ENCODE measurements at regions not wholly inside any gene's neighbourhood (a gene's known extent, or its start where the extent isn't known, plus 50 kb on each side); places are given as distances from the start of the nearest gene placed in this dataset.

- no peaks in the 10 kb centered on the region for H3K36me3 ChIP-seq (ENCODE audit: low read depth)
- no peaks in the 10 kb centered on the region for H3K4me1 ChIP-seq (ENCODE audit: insufficient read depth)
- no peaks in the 10 kb centered on the region for H3K27me3 ChIP-seq (replicated peaks; ENCODE audit: insufficient read depth)
- H3K9me2 ChIP-seq (ENCODE audit: insufficient read depth) = no peaks in the 10 kb centered on the region
- H3K4me3 ChIP-seq = no peak overlapping the region
- H3K9ac ChIP-seq = no peak overlapping the region
- in situ Hi-C loops (cut with MboI) = no loop called here
- H3K9me3 ChIP-seq (ENCODE audit: low read depth) = no peaks in the 10 kb centered on the region
- WGBS, 2 experiments (ENCODE audit: low coverage in 1 of 2, low lambda C conversion rate in 2 of 2, missing lambda C conversion rate in 2 of 2) = 31 to 39% methylated on average over 4 of the region's 4 CpGs
- TF ChIP-seq EZH2 (IDR thresholded peaks at IDR 0.05; ENCODE audit: insufficient read depth, poor library complexity, severe bottlenecking) (no peak), EZH2phosphoT487 (IDR thresholded peaks at IDR 0.05; ENCODE audit: insufficient read depth, low read depth) (no peak)
- H4K20me1 ChIP-seq (ENCODE audit: insufficient read depth) = no peaks in the 10 kb centered on the region
- H3F3A ChIP-seq (ENCODE audit: insufficient read depth) = no peaks in the 10 kb centered on the region
- no peak for DNase-seq
- no peak overlapping the region for H3K27ac ChIP-seq
- no peak overlapping the region for H3K4me2 ChIP-seq (ENCODE audit: unreplicated experiment)
- H2AFZ ChIP-seq = no peak overlapping the region
- H3K79me2 ChIP-seq (ENCODE audit: insufficient read depth) = no peaks in the 10 kb centered on the region
Observed at GRCh38 chr3:80043226-80043625, 275.4 kb upstream of the ROBO1 start.

GRCh38 chr3:80040067-80040466 lies 272.3 kb upstream of the ROBO1 start:
- Histone ChIP-seq H3K9me2 (ENCODE audit: insufficient read depth) (no peaks in the 10 kb centered on the region), H2AFZ (no peak overlapping the region), H3K9ac (no peak overlapping the region), H3F3A (ENCODE audit: insufficient read depth) (no peaks in the 10 kb centered on the region), H3K79me2 (ENCODE audit: insufficient read depth) (no peaks in the 10 kb centered on the region), H3K9me3 (ENCODE audit: low read depth) (no peaks in the 10 kb centered on the region), H4K20me1 (ENCODE audit: insufficient read depth) (no peaks in the 10 kb centered on the region), H3K4me3 (no peak overlapping the region), H3K4me2 (ENCODE audit: unreplicated experiment) (no peak overlapping the region), H3K27me3 (replicated peaks; ENCODE audit: insufficient read depth) (no peaks in the 10 kb centered on the region), H3K27ac (no peak overlapping the region), H3K36me3 (ENCODE audit: low read depth) (no peaks in the 10 kb centered on the region), H3K4me1 (ENCODE audit: insufficient read depth) (no peaks in the 10 kb centered on the region)
- no peak for TF ChIP-seq EZH2 (IDR thresholded peaks at IDR 0.05; ENCODE audit: insufficient read depth, poor library complexity, severe bottlenecking)
- TF ChIP-seq EZH2phosphoT487 (IDR thresholded peaks at IDR 0.05; ENCODE audit: insufficient read depth, low read depth) = no peak
- in situ Hi-C loops (cut with MboI) = no loop called here
- WGBS, 2 experiments (ENCODE audit: low coverage in 1 of 2, low lambda C conversion rate in 2 of 2, missing lambda C conversion rate in 2 of 2) = 6 to 14% methylated on average over 2 of the region's 2 CpGs
- DNase-seq = no peak

GRCh38 chr3:80036176-80036575 lies 268.4 kb upstream of the ROBO1 start:
- Histone ChIP-seq H3F3A (ENCODE audit: insufficient read depth) (no peaks in the 10 kb centered on the region), H3K9me2 (ENCODE audit: insufficient read depth) (no peaks in the 10 kb centered on the region), H3K4me3 (no peak overlapping the region), H3K4me2 (ENCODE audit: unreplicated experiment) (no peak overlapping the region), H3K79me2 (ENCODE audit: insufficient read depth) (no peaks in the 10 kb centered on the region), H3K9ac (no peak overlapping the region), H4K20me1 (ENCODE audit: insufficient read depth) (no peaks in the 10 kb centered on the region), H3K27ac (no peak overlapping the region), H2AFZ (no peak overlapping the region), H3K9me3 (ENCODE audit: low read depth) (no peaks in the 10 kb centered on the region), H3K27me3 (replicated peaks; ENCODE audit: insufficient read depth) (no peaks in the 10 kb centered on the region), H3K4me1 (ENCODE audit: insufficient read depth) (no peaks in the 10 kb centered on the region), H3K36me3 (ENCODE audit: low read depth) (no peaks in the 10 kb centered on the region)
- in situ Hi-C loops (cut with MboI) = no loop called here
- TF ChIP-seq EZH2 (IDR thresholded peaks at IDR 0.05; ENCODE audit: insufficient read depth, poor library complexity, severe bottlenecking) = no peak
- no peak for DNase-seq

- Histone ChIP-seq H3F3A (ENCODE audit: insufficient read depth) (no peaks in the 10 kb centered on the region), H3K9ac (no peak overlapping the region), H3K4me2 (ENCODE audit: unreplicated experiment) (no peak overlapping the region), H3K9me3 (ENCODE audit: low read depth) (no peaks in the 10 kb centered on the region), H3K79me2 (ENCODE audit: insufficient read depth) (no peaks in the 10 kb centered on the region), H3K27me3 (replicated peaks; ENCODE audit: insufficient read depth) (no peaks in the 10 kb centered on the region), H3K4me1 (ENCODE audit: insufficient read depth) (no peaks in the 10 kb centered on the region), H3K4me3 (no peak overlapping the region), H2AFZ (no peak overlapping the region), H3K36me3 (ENCODE audit: low read depth) (no peaks in the 10 kb centered on the region), H3K9me2 (ENCODE audit: insufficient read depth) (no peaks in the 10 kb centered on the region), H4K20me1 (ENCODE audit: insufficient read depth) (no peaks in the 10 kb centered on the region), H3K27ac (no peak overlapping the region)
- 47 to 49% methylated on average over 7 of the region's 7 CpGs for WGBS, 2 experiments (ENCODE audit: low coverage in 1 of 2, low lambda C conversion rate in 2 of 2, missing lambda C conversion rate in 2 of 2)
- TF ChIP-seq EZH2phosphoT487 (IDR thresholded peaks at IDR 0.05; ENCODE audit: insufficient read depth, low read depth) = no peak
- DNase-seq = no peak
- in situ Hi-C loops (cut with MboI) = no loop called here
Observed at GRCh38 chr3:80035021-80035420, 267.2 kb upstream of the ROBO1 start.

- H3K36me3 ChIP-seq (ENCODE audit: low read depth) = no peaks in the 10 kb centered on the region
- H3K4me3 ChIP-seq = no peak overlapping the region
- WGBS, 2 experiments (ENCODE audit: low coverage in 1 of 2, low lambda C conversion rate in 2 of 2, missing lambda C conversion rate in 2 of 2) = 2 to 8% methylated on average over 2 of the region's 2 CpGs
- no peaks in the 10 kb centered on the region for H3K79me2 ChIP-seq (ENCODE audit: insufficient read depth)
- no peaks in the 10 kb centered on the region for H3K9me3 ChIP-seq (ENCODE audit: low read depth)
- no peaks in the 10 kb centered on the region for H3K27me3 ChIP-seq (replicated peaks; ENCODE audit: insufficient read depth)
- H3K9me2 ChIP-seq (ENCODE audit: insufficient read depth) = no peaks in the 10 kb centered on the region
- TF ChIP-seq EZH2 (IDR thresholded peaks at IDR 0.05; ENCODE audit: insufficient read depth, poor library complexity, severe bottlenecking) (no peak), EZH2phosphoT487 (IDR thresholded peaks at IDR 0.05; ENCODE audit: insufficient read depth, low read depth) (no peak)
- H3F3A ChIP-seq (ENCODE audit: insufficient read depth) = no peaks in the 10 kb centered on the region
- H2AFZ ChIP-seq = no peak overlapping the region
- in situ Hi-C loops (cut with MboI) = no loop called here
- H3K9ac ChIP-seq = no peak overlapping the region
- no peak overlapping the region for H3K27ac ChIP-seq
- no peaks in the 10 kb centered on the region for H4K20me1 ChIP-seq (ENCODE audit: insufficient read depth)
- no peaks in the 10 kb centered on the region for H3K4me1 ChIP-seq (ENCODE audit: insufficient read depth)
- DNase-seq = no peak
- no peak overlapping the region for H3K4me2 ChIP-seq (ENCODE audit: unreplicated experiment)
Observed at GRCh38 chr3:80023010-80023409, 255.2 kb upstream of the ROBO1 start.
